Transverse colon (tissue), 3 donors: ENCODE measurements at regions not wholly inside any gene's neighbourhood (a gene's known extent, or its start where the extent isn't known, plus 50 kb on each side); places are given as distances from the start of the nearest gene placed in this dataset.

Experiments used
- EP300 ChIP-seq: sonication (generic); formaldehyde crosslinking; IDR thresholded peaks from one replicate; pipeline ENCODE4 v1.6.1; 2017; ENCODE audit warnings: antibody characterized with exemption, low read depth
- POLR2A ChIP-seq: fragments of 450-650 bp; IDR thresholded peaks from one replicate; pipeline ENCODE4 v1.6.1; 2016; ENCODE audit warnings: antibody characterized with exemption, mild to moderate bottlenecking, moderate library complexity
- TF ChIP-seq, protein P1 (sequence below), 5 experiments: fragments of 200-600 bp in 3 of 5; fragments of 450-650 bp in 2 of 5; sonication (generic) in 3 of 5; IDR thresholded peaks; 1 replicate in 2 of 5; 2 replicates in 3 of 5; pipeline ENCODE4 v1.5.1; 2016 to 2017; ENCODE audit warnings: antibody characterized with exemption in 5 of 5, inconsistent platforms in 3 of 5, mild to moderate bottlenecking in 2 of 5, moderate library complexity in 1 of 5

DNA sequence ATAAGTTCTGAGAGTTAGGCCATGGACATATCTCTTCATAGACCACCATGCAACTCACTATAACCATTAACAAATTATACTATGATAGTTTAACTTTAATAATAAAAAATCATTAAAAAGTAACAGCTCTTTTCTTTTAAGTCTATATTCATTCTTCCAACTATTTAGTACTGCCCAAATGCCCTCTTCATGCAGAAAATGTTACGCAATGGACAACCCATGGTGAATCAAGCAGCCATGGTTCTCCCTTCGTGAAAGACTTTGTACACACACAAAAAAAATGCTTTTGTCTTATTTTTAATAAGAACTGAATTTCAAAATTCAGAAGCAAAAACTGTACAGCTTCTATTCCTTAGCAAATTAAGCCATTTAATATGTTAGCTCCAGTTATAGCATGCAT lies 401.1 kb downstream of the EFNA5 start:
- no peak for TF ChIP-seq POLR2A
- TF ChIP-seq, protein P1, sequence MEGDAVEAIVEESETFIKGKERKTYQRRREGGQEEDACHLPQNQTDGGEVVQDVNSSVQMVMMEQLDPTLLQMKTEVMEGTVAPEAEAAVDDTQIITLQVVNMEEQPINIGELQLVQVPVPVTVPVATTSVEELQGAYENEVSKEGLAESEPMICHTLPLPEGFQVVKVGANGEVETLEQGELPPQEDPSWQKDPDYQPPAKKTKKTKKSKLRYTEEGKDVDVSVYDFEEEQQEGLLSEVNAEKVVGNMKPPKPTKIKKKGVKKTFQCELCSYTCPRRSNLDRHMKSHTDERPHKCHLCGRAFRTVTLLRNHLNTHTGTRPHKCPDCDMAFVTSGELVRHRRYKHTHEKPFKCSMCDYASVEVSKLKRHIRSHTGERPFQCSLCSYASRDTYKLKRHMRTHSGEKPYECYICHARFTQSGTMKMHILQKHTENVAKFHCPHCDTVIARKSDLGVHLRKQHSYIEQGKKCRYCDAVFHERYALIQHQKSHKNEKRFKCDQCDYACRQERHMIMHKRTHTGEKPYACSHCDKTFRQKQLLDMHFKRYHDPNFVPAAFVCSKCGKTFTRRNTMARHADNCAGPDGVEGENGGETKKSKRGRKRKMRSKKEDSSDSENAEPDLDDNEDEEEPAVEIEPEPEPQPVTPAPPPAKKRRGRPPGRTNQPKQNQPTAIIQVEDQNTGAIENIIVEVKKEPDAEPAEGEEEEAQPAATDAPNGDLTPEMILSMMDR (IDR thresholded peaks at IDR 0.05), result no peak
- TF ChIP-seq EP300, result no peak
